Esophagus squamous epithelium (tissue), 4 donors: ENCODE measurements at regions not wholly inside any gene's neighbourhood (a gene's known extent, or its start where the extent isn't known, plus 50 kb on each side); places are given as distances from the start of the nearest gene placed in this dataset.

Source experiments
- CTCF ChIP-seq, 6 experiments: fragments of 450-650 bp in 4 of 6; fragments of 200-600 bp in 2 of 6; sonication (generic) in 2 of 6; IDR thresholded peaks; one replicate each; pipeline ENCODE4 v1.5.1; 2016 to 2019; ENCODE audit warnings: antibody characterized with exemption in 6 of 6, mild to moderate bottlenecking in 4 of 6, moderate library complexity in 4 of 6
- POLR2A ChIP-seq, 4 donors: fragments of 450-650 bp; IDR thresholded peaks; one replicate each; pipeline ENCODE4 v1.6.1; 2017; ENCODE audit warnings: antibody characterized with exemption in 4 of 4, mild to moderate bottlenecking in 4 of 4, moderate library complexity in 3 of 4

DNA sequence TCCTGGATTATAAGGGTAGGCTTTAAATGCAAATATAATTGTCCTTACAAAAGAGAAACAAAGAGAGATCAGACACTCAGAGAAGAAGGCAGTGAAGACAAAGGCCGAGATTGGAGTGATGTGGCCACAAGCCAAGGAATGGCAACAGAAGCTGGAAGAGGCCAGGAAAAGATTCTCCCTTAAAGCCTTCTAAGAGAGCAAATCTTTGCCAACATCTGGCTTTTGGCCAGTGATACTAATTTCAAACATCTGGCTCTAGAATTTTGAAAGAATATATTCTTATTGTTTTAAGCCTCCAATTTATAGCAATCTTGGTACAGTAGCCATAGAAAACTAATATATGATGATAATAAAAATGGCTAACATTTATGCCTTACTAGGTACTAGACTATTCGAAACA is 615.8 kb upstream of the ZNF385D start:
- no peak for TF ChIP-seq CTCF (IDR thresholded peaks at IDR 0.05)
- TF ChIP-seq POLR2A (IDR thresholded peaks at IDR 0.05), result no peak
